Neural crest cell (in vitro differentiated cells): ENCODE measurements at regions not wholly inside any gene's neighbourhood (a gene's known extent, or its start where the extent isn't known, plus 50 kb on each side); places are given as distances from the start of the nearest gene placed in this dataset.

Source experiments
- DNase-seq: peaks from one replicate; pipeline ENCODE4 v3.0.0; 2021; ENCODE audit warnings: low read depth, mixed read lengths, low spot score
- H3K27ac Mint-ChIP-seq: one replicate; pipeline ENCODE4 v1.8.0; 2021; ENCODE audit warnings: mild to moderate bottlenecking, mixed read lengths; ENCODE audit not compliant: unreplicated experiment
- H3K27me3 Mint-ChIP-seq: 2 replicates; pipeline ENCODE4 v1.8.0; 2021; ENCODE audit warnings: low read depth, mild to moderate bottlenecking, mixed read lengths
- H3K36me3 Mint-ChIP-seq: 2 replicates; pipeline ENCODE4 v1.8.0; 2021; ENCODE audit warnings: low read depth, mild to moderate bottlenecking, mixed read lengths
- H3K4me1 Mint-ChIP-seq: 2 replicates; pipeline ENCODE4 v1.8.0; 2021; ENCODE audit warnings: mixed read lengths
- H3K4me3 Mint-ChIP-seq: one replicate; pipeline ENCODE4 v1.8.0; 2021; ENCODE audit warnings: mild to moderate bottlenecking, mixed read lengths
- H3K9me3 Mint-ChIP-seq: 2 replicates; pipeline ENCODE4 v1.8.0; 2021; ENCODE audit warnings: mixed read lengths
- CTCF ChIP-seq: fragments of 200-600 bp; sonication (generic); conservative IDR thresholded peaks from 2 replicates; pipeline ENCODE4 v1.5.0; 2021; ENCODE audit warnings: antibody characterized with exemption, mild to moderate bottlenecking

DNA sequence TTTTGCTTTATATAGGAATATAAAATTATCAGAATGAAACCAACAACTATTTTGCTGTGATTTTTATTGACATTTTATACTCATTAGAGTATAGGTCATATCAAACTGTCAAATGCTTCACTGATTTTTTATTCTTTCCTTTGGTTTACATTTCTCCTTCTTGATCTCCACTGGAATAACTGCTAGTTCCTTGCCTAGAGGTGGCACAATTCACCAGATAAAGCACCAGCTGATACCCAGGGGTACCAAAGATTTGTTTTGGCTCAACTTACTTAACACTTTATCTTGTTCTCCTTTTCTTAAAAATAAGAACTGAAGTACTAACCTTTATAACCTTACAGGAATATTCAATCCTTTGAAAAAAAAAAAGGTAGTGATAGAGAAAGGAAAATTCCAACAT lies 725.1 kb upstream of the CHORDC1 start:
- Mint-ChIP-seq H3K27me3 (no peaks in the 10 kb centered on the region), H3K36me3 (no peaks in the 10 kb centered on the region), H3K27ac (no peak overlapping the region), H3K4me3 (no peak overlapping the region), H3K4me1 (no peaks in the 10 kb centered on the region), H3K9me3 (no peaks in the 10 kb centered on the region)
- no peak for TF ChIP-seq CTCF
- no peak for DNase-seq

GRCh38 chr11:90930252-90930651 lies 707.4 kb upstream of the CHORDC1 start:
- TF ChIP-seq CTCF = no peak
- no peaks in the 10 kb centered on the region for H3K27me3 Mint-ChIP-seq
- no peak overlapping the region for H3K27ac Mint-ChIP-seq
- H3K9me3 Mint-ChIP-seq = no peaks in the 10 kb centered on the region
- no peak overlapping the region for H3K4me3 Mint-ChIP-seq
- no peak for DNase-seq
- H3K4me1 Mint-ChIP-seq = no peaks in the 10 kb centered on the region
- no peaks in the 10 kb centered on the region for H3K36me3 Mint-ChIP-seq

GRCh38 chr11:90919332-90919731 lies 696.5 kb upstream of the CHORDC1 start:
- H3K9me3 Mint-ChIP-seq = peaks cover 2% of the 10 kb centered on the region
- no peak for DNase-seq
- no peaks in the 10 kb centered on the region for H3K4me1 Mint-ChIP-seq
- no peak for TF ChIP-seq CTCF
- no peaks in the 10 kb centered on the region for H3K36me3 Mint-ChIP-seq
- no peak overlapping the region for H3K27ac Mint-ChIP-seq
- H3K4me3 Mint-ChIP-seq = no peak overlapping the region
- no peaks in the 10 kb centered on the region for H3K27me3 Mint-ChIP-seq

GRCh38 chr11:90916706-90917105 lies 693.9 kb upstream of the CHORDC1 start:
- H3K36me3 Mint-ChIP-seq = no peaks in the 10 kb centered on the region
- peaks cover 2% of the 10 kb centered on the region for H3K9me3 Mint-ChIP-seq
- TF ChIP-seq CTCF = no peak
- H3K27ac Mint-ChIP-seq = no peak overlapping the region
- H3K4me3 Mint-ChIP-seq = no peak overlapping the region
- no peaks in the 10 kb centered on the region for H3K4me1 Mint-ChIP-seq
- H3K27me3 Mint-ChIP-seq = no peaks in the 10 kb centered on the region
- no peak for DNase-seq

- DNase-seq = no peak
- TF ChIP-seq CTCF = no peak
- no peaks in the 10 kb centered on the region for H3K27me3 Mint-ChIP-seq
- H3K4me1 Mint-ChIP-seq = no peaks in the 10 kb centered on the region
- no peaks in the 10 kb centered on the region for H3K36me3 Mint-ChIP-seq
- no peak overlapping the region for H3K27ac Mint-ChIP-seq
- no peak overlapping the region for H3K4me3 Mint-ChIP-seq
- no peaks in the 10 kb centered on the region for H3K9me3 Mint-ChIP-seq
Observed at GRCh38 chr11:90913131-90913668, 690.4 kb upstream of the CHORDC1 start.

DNA sequence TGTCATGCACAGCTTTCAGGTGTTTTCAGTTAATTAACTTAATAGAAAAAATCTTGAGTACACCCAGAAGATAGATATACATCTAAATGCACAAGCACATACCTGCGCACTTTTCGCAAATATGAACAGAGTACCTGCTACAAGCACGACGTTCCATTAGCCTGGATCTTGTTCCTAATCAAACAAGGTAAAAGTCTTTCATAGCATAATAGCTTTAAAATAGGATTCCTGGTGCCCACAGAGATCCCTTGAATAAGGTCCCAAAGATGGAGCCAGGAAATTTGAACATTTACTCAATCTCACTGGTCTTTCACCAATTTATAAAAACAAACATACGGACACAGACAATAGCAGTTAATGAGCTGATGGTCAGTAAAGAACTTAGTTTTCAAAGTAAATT lies 689.8 kb upstream of the CHORDC1 start:
- TF ChIP-seq CTCF = no peak
- Mint-ChIP-seq H3K36me3 (no peaks in the 10 kb centered on the region), H3K9me3 (no peaks in the 10 kb centered on the region), H3K4me1 (no peaks in the 10 kb centered on the region), H3K27ac (no peak overlapping the region), H3K4me3 (no peak overlapping the region), H3K27me3 (no peaks in the 10 kb centered on the region)
- DNase-seq = no peak
